ENCODE measurements at regions not wholly inside any gene's neighbourhood (a gene's known extent, or its start where the extent isn't known, plus 50 kb on each side); places are given as distances from the start of the nearest gene placed in this dataset.

- no peak for DNase-seq (ENCODE audit: low spot score)
- no peak for TF ChIP-seq EZH2 (IDR thresholded peaks at IDR 0.05; ENCODE audit: borderline replicate concordance, low read depth, low read length, poor library complexity, severe bottlenecking)
- TF ChIP-seq, protein P1, sequence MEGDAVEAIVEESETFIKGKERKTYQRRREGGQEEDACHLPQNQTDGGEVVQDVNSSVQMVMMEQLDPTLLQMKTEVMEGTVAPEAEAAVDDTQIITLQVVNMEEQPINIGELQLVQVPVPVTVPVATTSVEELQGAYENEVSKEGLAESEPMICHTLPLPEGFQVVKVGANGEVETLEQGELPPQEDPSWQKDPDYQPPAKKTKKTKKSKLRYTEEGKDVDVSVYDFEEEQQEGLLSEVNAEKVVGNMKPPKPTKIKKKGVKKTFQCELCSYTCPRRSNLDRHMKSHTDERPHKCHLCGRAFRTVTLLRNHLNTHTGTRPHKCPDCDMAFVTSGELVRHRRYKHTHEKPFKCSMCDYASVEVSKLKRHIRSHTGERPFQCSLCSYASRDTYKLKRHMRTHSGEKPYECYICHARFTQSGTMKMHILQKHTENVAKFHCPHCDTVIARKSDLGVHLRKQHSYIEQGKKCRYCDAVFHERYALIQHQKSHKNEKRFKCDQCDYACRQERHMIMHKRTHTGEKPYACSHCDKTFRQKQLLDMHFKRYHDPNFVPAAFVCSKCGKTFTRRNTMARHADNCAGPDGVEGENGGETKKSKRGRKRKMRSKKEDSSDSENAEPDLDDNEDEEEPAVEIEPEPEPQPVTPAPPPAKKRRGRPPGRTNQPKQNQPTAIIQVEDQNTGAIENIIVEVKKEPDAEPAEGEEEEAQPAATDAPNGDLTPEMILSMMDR (conservative IDR thresholded peaks at IDR 0.05; ENCODE audit: low read depth, low read length): no peak
These were observed 223.2 kb upstream of the FAR2 start for GRCh38 chr12:28925719-28926376.

GRCh38 chr12:28930704-28931103, 218.4 kb upstream of the FAR2 start:
- no peak overlapping the region for H3K27ac ChIP-seq (ENCODE audit: low read depth, low read length, poor library complexity, severe bottlenecking)
- H3K4me1 ChIP-seq (ENCODE audit: insufficient read depth, low read length, poor library complexity, severe bottlenecking): no peaks in the 10 kb centered on the region
- H3K36me3 ChIP-seq (ENCODE audit: insufficient read depth, low read length, poor library complexity, severe bottlenecking): no peaks in the 10 kb centered on the region
- intact Hi-C loops (cut with micrococcal nuclease; ENCODE audit: unreplicated experiment): no loop called here
- CTCF ChIA-PET: no interaction called here
- no peaks in the 10 kb centered on the region for H3K27me3 ChIP-seq (replicated peaks; ENCODE audit: insufficient read depth, low read depth, low read length, poor library complexity)
- H3K9me3 ChIP-seq (ENCODE audit: low read depth, low read length, poor library complexity, severe bottlenecking): no peaks in the 10 kb centered on the region
- H3K4me3 ChIP-seq (ENCODE audit: low read depth, low read length, poor library complexity, severe bottlenecking): no peak overlapping the region
- BruUV-seq (replicated peaks): no TSS peak
- no peak for DNase-seq (ENCODE audit: low spot score)
- TF ChIP-seq, protein P1 (conservative IDR thresholded peaks at IDR 0.05; ENCODE audit: low read depth, low read length): no peak
- TF ChIP-seq EZH2 (IDR thresholded peaks at IDR 0.05; ENCODE audit: borderline replicate concordance, low read depth, low read length, poor library complexity, severe bottlenecking): no peak
- POLR2A ChIA-PET (ENCODE audit: low non-redundant PET): no interaction called here

More at GRCh38 chr12:28925719-28926376, 223.2 kb upstream of the FAR2 start:
- H3K4me1 ChIP-seq (ENCODE audit: insufficient read depth, low read length, poor library complexity, severe bottlenecking): no peaks in the 10 kb centered on the region
- ChIA-PET CTCF (no interaction called here), POLR2A (ENCODE audit: low non-redundant PET) (no interaction called here)
- no peaks in the 10 kb centered on the region for H3K27me3 ChIP-seq (replicated peaks; ENCODE audit: insufficient read depth, low read depth, low read length, poor library complexity)
- intact Hi-C loops (cut with micrococcal nuclease; ENCODE audit: unreplicated experiment): no loop called here
- H3K4me3 ChIP-seq (ENCODE audit: low read depth, low read length, poor library complexity, severe bottlenecking): no peak overlapping the region
- no peak overlapping the region for H3K27ac ChIP-seq (ENCODE audit: low read depth, low read length, poor library complexity, severe bottlenecking)
- BruUV-seq (replicated peaks): no TSS peak
- H3K36me3 ChIP-seq (ENCODE audit: insufficient read depth, low read length, poor library complexity, severe bottlenecking): no peaks in the 10 kb centered on the region
- H3K9me3 ChIP-seq (ENCODE audit: low read depth, low read length, poor library complexity, severe bottlenecking): no peaks in the 10 kb centered on the region

GRCh38 chr12:28933176-28933575, 215.9 kb upstream of the FAR2 start:
- Histone ChIP-seq H3K9me3 (ENCODE audit: low read depth, low read length, poor library complexity, severe bottlenecking) (no peaks in the 10 kb centered on the region), H3K36me3 (ENCODE audit: insufficient read depth, low read length, poor library complexity, severe bottlenecking) (no peaks in the 10 kb centered on the region), H3K27ac (ENCODE audit: low read depth, low read length, poor library complexity, severe bottlenecking) (no peak overlapping the region), H3K4me1 (ENCODE audit: insufficient read depth, low read length, poor library complexity, severe bottlenecking) (no peaks in the 10 kb centered on the region), H3K27me3 (replicated peaks; ENCODE audit: insufficient read depth, low read depth, low read length, poor library complexity) (no peaks in the 10 kb centered on the region), H3K4me3 (ENCODE audit: low read depth, low read length, poor library complexity, severe bottlenecking) (no peak overlapping the region)
- ChIA-PET CTCF (no interaction called here), POLR2A (ENCODE audit: low non-redundant PET) (no interaction called here)
- intact Hi-C loops (cut with micrococcal nuclease; ENCODE audit: unreplicated experiment): no loop called here
- BruUV-seq (replicated peaks): no TSS peak
- TF ChIP-seq, protein P1 (conservative IDR thresholded peaks at IDR 0.05; ENCODE audit: low read depth, low read length): no peak
- TF ChIP-seq EZH2 (IDR thresholded peaks at IDR 0.05; ENCODE audit: borderline replicate concordance, low read depth, low read length, poor library complexity, severe bottlenecking): no peak
- no peak for DNase-seq (ENCODE audit: low spot score)
